ENCODE measurements at regions not wholly inside any gene's neighbourhood (a gene's known extent, or its start where the extent isn't known, plus 50 kb on each side); places are given as distances from the start of the nearest gene placed in this dataset.
"Not testable (repeated sequence)": the region's sequence is repeated elsewhere in the genome, so short reads cannot be mapped to it uniquely, and the experiment has no call there.

DNA sequence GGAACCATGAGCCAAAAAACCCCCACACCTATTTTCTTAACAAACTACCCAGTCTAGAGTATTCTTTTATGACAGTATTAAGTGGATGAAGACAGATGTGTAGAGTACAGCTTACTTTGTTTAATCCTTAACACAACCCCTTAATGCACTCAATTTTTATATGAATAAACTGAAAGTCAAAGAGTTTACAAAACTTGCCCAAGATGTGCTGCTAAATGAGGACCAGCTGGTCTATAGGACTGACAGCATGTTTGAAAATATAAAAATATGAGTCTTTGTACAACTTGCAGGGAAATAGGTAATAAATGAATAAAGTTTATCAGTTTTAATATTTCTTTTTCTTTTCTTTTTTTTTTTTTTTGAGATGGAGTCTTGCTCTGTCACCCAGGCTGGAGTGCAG is 102.3 kb downstream of the ZFY start:
- no peak for DNase-seq

DNA sequence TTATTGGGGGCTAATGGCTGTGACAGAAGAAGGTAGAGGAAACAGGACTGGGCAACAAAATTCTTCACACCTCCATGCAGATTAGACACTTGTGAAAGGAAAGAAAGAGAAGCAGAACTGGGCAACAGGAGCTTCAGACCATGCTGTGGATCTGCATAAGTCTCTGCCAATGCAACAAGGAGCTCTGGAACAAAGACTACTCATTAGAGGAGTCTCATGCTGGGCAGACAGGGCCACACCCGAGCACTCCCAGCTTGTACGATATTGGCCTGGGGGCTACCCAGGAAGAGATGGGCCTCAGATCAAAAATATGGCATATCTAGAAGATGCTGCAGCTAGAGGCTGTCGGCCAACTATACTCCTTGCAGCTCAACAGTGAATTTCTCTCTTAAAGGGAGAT is 105.2 kb downstream of the ZFY start:
- DNase-seq = no peak

GRCh38 chrY:3041985-3042384 is 106.8 kb downstream of the ZFY start:
- DNase-seq = no peak

- DNase-seq = no peak
Measured at GRCh38 chrY:3042901-3043300, 107.7 kb downstream of the ZFY start.

GRCh38 chrY:3045048-3045447 is 109.9 kb downstream of the ZFY start:
- DNase-seq = no peak

GRCh38 chrY:3055496-3055895 is 120.3 kb downstream of the ZFY start:
- DNase-seq = not testable (repeated sequence)

GRCh38 chrY:3058342-3058741 is 123.2 kb downstream of the ZFY start:
- not testable (repeated sequence) for DNase-seq

DNA sequence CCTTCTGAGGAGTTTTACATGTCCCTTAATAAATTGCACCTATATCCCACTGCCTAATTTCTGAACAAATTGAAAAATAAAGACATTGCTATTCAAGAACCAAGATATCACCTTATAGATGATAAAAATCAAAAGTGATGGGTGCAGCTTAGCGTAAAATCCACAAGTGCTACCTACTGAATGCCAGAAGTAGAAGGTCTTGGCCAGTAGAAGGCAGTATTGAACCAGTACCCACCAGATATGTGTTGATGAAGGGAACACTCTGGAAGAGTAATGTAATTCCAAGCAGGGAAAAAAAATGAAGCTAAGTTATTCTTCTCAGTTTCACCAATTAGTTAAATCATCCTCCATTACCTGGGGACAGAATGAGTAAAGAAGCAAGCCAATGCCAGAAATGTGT is 125.5 kb downstream of the ZFY start:
- not testable (repeated sequence) for DNase-seq

DNA sequence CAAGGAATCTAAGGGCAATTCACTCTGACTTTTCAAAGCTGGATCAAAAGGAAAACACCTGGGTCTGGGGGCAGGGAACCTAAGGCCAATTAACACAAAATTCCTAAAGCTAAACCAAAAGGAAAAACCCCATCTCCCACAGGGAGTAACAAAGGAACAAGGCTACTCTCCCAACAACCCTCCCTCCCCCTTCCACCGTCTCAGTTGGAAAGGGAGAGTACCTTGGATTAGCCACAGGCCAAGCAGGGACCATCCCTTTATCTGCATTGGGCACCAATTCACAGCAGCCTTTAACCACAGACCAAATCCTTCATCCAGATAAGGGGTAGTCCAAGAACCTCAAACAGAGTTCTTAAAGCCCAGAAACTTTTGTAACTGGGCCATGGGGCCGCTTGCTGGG is 153.0 kb downstream of the ZFY start:
- DNase-seq = not testable (repeated sequence)

- DNase-seq = not testable (repeated sequence)
Measured at GRCh38 chrY:3108674-3109073, 173.5 kb downstream of the ZFY start.

DNA sequence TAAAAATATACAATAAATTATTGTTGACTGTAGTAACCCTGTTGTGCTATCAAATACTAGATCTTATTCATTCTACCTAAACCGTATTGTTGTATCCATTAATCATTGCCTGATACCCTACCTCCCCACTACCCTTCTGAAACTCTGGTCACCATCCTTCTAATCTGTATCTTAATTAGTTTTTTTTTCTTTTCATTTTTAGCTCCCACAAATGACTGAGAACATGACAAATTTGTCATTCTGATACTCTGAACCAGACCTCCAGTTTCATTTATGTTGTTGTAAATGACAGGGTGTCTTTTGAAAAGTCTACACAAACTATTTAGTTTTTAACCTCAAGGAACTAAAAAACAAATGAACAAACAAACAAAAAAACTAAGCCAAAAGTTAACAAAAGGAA is 185.1 kb downstream of the ZFY start:
- not testable (repeated sequence) for DNase-seq

DNA sequence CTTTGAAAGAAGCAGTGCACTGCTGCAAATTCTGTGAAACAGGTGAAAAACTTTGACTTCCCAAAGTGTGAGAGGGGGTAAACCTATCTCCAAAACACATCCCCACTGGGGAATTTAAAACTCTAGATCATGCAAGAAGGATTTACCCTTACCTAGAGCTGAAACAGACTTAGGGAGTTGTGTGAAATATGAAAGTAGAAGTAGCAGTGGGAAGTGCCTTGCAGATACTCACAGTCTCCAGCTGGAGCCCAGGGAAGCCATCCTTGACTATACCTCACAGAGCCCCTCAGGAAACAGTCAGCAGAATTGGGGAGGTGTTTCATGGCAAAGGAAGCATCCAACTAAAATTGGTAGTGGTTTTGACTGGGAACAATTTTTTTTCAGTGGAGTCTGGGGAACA is 185.5 kb downstream of the ZFY start:
- not testable (repeated sequence) for DNase-seq

GRCh38 chrY:3123482-3123881 is 188.3 kb downstream of the ZFY start:
- not testable (repeated sequence) for DNase-seq

DNA sequence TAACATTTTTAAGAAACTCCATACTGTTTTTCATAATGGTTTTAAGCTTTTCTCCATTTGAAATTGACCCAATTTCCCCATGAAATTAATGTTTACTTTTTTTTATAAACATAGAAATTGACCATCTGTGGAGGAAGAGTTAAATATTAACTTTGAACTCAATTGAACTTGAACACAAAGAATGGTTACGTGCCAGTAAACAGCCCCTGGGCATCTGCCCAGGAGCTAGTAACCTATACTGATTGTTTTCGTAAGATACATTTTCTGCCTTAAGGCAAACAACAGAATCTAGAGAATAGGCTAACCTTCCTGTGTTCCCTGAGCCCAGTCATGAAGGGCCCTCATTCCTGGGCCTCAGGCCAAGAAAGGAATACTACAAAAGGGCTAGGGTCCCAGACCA is 235.9 kb downstream of the ZFY start:
- DNase-seq = not testable (repeated sequence)

- not testable (repeated sequence) for DNase-seq
Measured at GRCh38 chrY:3195035-3195434, 259.9 kb downstream of the ZFY start.

GRCh38 chrY:3202287-3202686 is 267.1 kb downstream of the ZFY start:
- DNase-seq = not testable (repeated sequence)

DNA sequence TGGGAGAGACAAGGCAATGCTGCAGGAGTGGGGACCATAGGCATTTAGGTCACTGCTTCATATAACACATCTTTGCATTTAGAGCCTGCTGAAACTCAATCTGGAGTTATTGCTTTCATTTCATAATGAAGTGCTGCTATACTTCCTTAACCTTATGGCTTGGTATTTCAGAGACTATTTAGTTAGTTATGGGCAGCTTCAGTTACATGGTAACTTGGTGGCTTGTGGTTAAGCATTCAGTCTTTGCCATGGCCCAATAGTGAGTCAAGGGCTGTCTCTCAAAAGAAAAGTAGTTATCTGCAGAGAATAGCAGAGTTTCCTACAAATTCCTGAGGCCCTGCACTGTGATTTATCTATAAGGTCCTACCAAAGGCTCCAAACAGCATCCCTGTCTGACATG is 271.6 kb downstream of the ZFY start:
- DNase-seq = not testable (repeated sequence)

GRCh38 chrY:3213183-3213582 is 278.0 kb downstream of the ZFY start:
- not testable (repeated sequence) for DNase-seq

DNA sequence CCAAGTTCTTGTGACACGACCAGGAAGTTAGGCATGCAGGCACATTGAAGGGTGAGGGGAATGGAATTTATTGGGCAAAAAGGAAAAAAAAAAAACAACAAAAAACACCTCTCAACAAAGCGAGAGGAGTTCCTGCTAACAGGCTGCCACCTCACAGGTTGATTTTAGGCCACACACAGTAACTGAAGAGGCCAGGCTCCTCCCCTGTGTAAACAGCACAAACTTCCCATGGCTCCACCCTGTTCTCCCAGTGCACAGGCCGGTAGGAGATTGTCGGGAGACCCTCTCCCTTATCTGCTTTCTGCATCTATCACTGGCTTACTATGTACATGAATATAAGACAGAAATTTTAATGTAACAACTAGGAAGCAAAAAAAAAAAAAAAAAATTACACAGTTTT is 283.0 kb downstream of the ZFY start:
- not testable (repeated sequence) for DNase-seq

DNA sequence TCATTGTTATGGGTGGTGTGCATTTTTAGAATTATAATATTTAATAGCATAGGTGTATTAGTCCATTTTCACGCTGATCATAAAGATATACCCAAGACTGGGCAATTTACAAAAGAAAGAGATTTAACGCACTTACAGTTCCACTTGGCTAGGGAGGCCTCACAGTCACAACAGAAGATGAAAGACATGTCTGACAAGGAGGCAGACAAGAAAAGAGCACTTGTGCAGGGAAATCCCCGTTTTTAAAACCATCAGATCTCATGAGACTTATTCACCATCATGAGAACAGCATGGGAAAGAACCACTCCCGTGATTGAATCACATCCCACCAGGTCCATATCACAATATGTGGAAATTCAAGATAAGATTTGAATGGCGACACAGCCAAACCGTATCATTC is 283.4 kb downstream of the ZFY start:
- not testable (repeated sequence) for DNase-seq

DNA sequence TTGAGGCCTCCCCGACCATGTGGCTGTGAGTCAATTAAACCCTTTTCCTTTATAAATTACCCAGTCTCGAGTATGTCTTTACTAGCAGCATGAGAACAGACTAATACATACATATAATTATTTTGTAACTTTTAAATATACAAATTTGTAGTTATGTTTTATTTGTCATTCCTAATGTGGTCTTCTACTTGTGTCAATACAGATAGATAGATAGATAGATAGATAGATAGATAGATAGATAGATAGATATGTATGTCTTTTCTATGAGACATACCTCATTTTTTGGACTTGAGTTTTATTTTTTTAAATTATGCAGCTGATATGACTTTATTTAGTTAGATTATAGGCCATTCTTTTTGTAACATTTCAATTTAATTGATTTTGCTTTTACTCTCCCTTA is 316.0 kb upstream of the TGIF2LY start:
- not testable (repeated sequence) for DNase-seq

GRCh38 chrY:3288063-3288462 is 290.8 kb upstream of the TGIF2LY start:
- not testable (repeated sequence) for DNase-seq

DNA sequence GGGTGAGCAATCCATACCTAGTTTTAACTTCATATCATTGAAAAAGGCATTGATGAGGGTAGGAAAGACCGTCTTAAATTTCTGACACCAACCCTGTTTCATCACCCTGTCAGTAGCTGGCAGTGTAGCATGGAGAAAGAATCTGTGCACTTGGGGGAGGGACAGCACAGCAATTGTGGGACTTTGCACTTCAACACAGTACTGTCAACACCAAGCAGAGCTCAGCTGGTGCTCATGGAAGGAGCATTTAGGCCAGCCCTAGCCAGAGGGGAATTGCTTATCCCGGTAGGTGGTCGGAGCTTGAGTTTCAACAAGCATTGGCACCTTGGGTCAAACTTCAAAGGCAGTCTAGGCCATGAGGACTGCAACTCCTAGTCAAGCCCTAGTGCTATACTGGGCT is 281.6 kb upstream of the TGIF2LY start:
- DNase-seq = not testable (repeated sequence)

DNA sequence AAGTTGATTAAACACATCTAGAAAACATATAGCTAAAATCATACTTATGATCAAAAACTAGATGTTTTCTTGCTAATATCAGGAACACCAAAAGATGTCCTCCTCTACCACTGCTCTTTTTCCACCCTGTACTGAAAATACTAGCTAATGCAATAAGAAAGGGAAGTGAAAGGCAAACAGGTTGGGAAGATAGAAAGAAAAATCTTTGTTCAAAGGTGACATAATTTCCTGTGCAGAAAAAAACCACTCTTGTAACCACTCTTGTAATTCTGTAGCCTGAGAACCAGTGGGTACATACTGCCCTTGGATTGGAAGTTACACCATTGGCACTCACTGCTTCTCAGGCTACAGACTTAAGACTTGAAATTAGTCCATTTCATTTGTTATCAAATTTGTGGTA is 258.9 kb upstream of the TGIF2LY start:
- DNase-seq = not testable (repeated sequence)

- not testable (repeated sequence) for DNase-seq
Measured at GRCh38 chrY:3367535-3367934, 211.3 kb upstream of the TGIF2LY start.

- DNase-seq = not testable (repeated sequence)
Measured at GRCh38 chrY:3368459-3368858, 210.4 kb upstream of the TGIF2LY start.

All from fibroblast of skin of right biceps (primary cell).